HuH-7 (cell line): ENCODE measurements at regions not wholly inside any gene's neighbourhood (a gene's known extent, or its start where the extent isn't known, plus 50 kb on each side); places are given as distances from the start of the nearest gene placed in this dataset.

Source experiments
- DNase-seq: peaks from one replicate; pipeline ENCODE4 v3.0.0; 2011; ENCODE audit warnings: low spot score

- no peak for DNase-seq
Measured at GRCh38 chr1:87224201-87224600, 104.5 kb upstream of the LMO4 start.

- DNase-seq: no peak
Measured at GRCh38 chr1:87225171-87225570, 103.5 kb upstream of the LMO4 start.

- peak; percentile 10 for DNase-seq
Measured at GRCh38 chr1:87226341-87226760, 102.3 kb upstream of the LMO4 start.

GRCh38 chr1:87227651-87228050 is 101.0 kb upstream of the LMO4 start:
- no peak for DNase-seq

GRCh38 chr1:87230501-87230900 is 98.2 kb upstream of the LMO4 start:
- DNase-seq: no peak

GRCh38 chr1:87231703-87232367 is 96.8 kb upstream of the LMO4 start:
- no peak for DNase-seq

GRCh38 chr1:87236585-87236984 is 92.1 kb upstream of the LMO4 start:
- no peak for DNase-seq

- DNase-seq: no peak
Measured at GRCh38 chr1:87239997-87240605, 88.6 kb upstream of the LMO4 start.

- DNase-seq: no peak
Measured at GRCh38 chr1:87240661-87241285, 87.9 kb upstream of the LMO4 start.

- DNase-seq: no peak
Measured at GRCh38 chr1:87242445-87243185, 86.1 kb upstream of the LMO4 start.

- DNase-seq: no peak
Measured at GRCh38 chr1:87243573-87243972, 85.1 kb upstream of the LMO4 start.

GRCh38 chr1:87246436-87246835 is 82.2 kb upstream of the LMO4 start:
- no peak for DNase-seq

- DNase-seq: no peak
Measured at GRCh38 chr1:87249803-87250202, 78.9 kb upstream of the LMO4 start.

GRCh38 chr1:87250336-87250735 is 78.3 kb upstream of the LMO4 start:
- no peak for DNase-seq

- DNase-seq: no peak
Measured at GRCh38 chr1:87252406-87252805, 76.3 kb upstream of the LMO4 start.

GRCh38 chr1:87262688-87263087 is 66.0 kb upstream of the LMO4 start:
- DNase-seq: no peak

GRCh38 chr1:87263281-87263680 is 65.4 kb upstream of the LMO4 start:
- no peak for DNase-seq

- DNase-seq: no peak
Measured at GRCh38 chr1:87263785-87264184, 64.9 kb upstream of the LMO4 start.

GRCh38 chr1:87264976-87265375 is 63.7 kb upstream of the LMO4 start:
- DNase-seq: no peak

- no peak for DNase-seq
Measured at GRCh38 chr1:87265786-87266185, 62.9 kb upstream of the LMO4 start.

GRCh38 chr1:87268111-87268510 is 60.6 kb upstream of the LMO4 start:
- no peak for DNase-seq

GRCh38 chr1:87269921-87270320 is 58.8 kb upstream of the LMO4 start:
- DNase-seq: no peak

- DNase-seq: no peak
Measured at GRCh38 chr1:87273291-87273690, 55.4 kb upstream of the LMO4 start.
